GM12878 (cell line): ENCODE measurements at regions not wholly inside any gene's neighbourhood (a gene's known extent, or its start where the extent isn't known, plus 50 kb on each side); places are given as distances from the start of the nearest gene placed in this dataset.

ENCODE experiments used
- CEBPB ChIP-seq, 2 experiments: fragments of 150-350 bp in 1 of 2; IDR thresholded peaks; 2 replicates each; pipeline ENCODE4 v1.6.1; 2012 to 2014; ENCODE audit warnings: low read depth in 2 of 2, low read length in 2 of 2, borderline replicate concordance in 1 of 2, inconsistent platforms in 1 of 2
- GABPA ChIP-seq: IDR thresholded peaks from 2 replicates; pipeline ENCODE4 v1.6.1; 2014; ENCODE audit warnings: antibody characterized with exemption, low read depth, mild to moderate bottlenecking, inconsistent platforms
- SMC3 ChIP-seq: IDR thresholded peaks from 2 replicates; pipeline ENCODE4 v1.6.1; 2011; ENCODE audit warnings: low read length, improper control_type of control experiment, borderline replicate concordance
- TCF3 ChIP-seq: IDR thresholded peaks from 2 replicates; pipeline ENCODE4 v1.6.1; 2012; ENCODE audit warnings: low read depth, mild to moderate bottlenecking, low read length, borderline replicate concordance; ENCODE audit not compliant: insufficient read depth
- ZBED1 ChIP-seq: IDR thresholded peaks from 2 replicates; pipeline ENCODE4 v1.6.1; 2016; ENCODE audit warnings: borderline replicate concordance
- ZNF217 ChIP-seq: fragments of 450-650 bp; IDR thresholded peaks from 2 replicates; pipeline ENCODE4 v1.6.1; 2017; ENCODE audit warnings: antibody characterized with exemption, mild to moderate bottlenecking
- TF ChIP-seq, protein P1 (sequence below): fragments of 450-650 bp; formaldehyde crosslinking; IDR thresholded peaks from 2 replicates; pipeline ENCODE4 v1.4.0; 2020; ENCODE audit warnings: mild to moderate bottlenecking, moderate library complexity
- TF ChIP-seq, protein P2 (sequence below): fragments of 450-650 bp; IDR thresholded peaks from 2 replicates; pipeline ENCODE4 v1.6.1; 2016; ENCODE audit warnings: mild to moderate bottlenecking
- TF ChIP-seq, protein P3 (sequence below): IDR thresholded peaks from 2 replicates; pipeline ENCODE4 v1.6.1; 2012; ENCODE audit warnings: low read depth, low read length, improper control_type of control experiment

DNA sequence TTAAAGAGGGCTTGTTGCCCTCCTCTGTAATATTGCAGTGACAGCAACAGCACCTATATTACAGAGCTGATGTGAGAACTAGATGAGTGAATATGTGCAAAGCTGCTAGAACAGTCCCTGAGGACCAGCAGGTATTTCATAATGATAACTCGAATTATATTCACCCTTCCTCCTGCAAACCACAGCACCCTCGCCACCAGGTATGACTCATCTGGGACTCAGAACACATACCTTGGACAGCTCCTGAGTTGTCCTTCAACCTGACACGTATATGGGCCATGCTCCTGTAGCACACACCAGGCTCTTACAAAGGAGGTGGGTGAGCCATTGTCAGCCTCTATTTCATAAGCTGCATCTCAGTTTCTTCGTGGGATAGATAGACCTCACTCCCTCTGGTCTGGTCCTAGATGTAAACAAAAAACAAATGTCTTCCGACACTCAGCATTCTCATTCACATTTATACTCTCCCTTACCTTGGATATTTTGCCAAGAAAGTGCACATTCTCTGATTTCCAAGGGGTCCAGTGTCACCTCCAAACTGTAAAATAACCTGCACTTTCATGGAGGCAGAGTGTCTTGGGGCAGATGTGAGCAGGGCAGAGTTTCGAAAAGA is 124.5 kb downstream of the TLE3 start (continued):
- TF ChIP-seq, protein P1, sequence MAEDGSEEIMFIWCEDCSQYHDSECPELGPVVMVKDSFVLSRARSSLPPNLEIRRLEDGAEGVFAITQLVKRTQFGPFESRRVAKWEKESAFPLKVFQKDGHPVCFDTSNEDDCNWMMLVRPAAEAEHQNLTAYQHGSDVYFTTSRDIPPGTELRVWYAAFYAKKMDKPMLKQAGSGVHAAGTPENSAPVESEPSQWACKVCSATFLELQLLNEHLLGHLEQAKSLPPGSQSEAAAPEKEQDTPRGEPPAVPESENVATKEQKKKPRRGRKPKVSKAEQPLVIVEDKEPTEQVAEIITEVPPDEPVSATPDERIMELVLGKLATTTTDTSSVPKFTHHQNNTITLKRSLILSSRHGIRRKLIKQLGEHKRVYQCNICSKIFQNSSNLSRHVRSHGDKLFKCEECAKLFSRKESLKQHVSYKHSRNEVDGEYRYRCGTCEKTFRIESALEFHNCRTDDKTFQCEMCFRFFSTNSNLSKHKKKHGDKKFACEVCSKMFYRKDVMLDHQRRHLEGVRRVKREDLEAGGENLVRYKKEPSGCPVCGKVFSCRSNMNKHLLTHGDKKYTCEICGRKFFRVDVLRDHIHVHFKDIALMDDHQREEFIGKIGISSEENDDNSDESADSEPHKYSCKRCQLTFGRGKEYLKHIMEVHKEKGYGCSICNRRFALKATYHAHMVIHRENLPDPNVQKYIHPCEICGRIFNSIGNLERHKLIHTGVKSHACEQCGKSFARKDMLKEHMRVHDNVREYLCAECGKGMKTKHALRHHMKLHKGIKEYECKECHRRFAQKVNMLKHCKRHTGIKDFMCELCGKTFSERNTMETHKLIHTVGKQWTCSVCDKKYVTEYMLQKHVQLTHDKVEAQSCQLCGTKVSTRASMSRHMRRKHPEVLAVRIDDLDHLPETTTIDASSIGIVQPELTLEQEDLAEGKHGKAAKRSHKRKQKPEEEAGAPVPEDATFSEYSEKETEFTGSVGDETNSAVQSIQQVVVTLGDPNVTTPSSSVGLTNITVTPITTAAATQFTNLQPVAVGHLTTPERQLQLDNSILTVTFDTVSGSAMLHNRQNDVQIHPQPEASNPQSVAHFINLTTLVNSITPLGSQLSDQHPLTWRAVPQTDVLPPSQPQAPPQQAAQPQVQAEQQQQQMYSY (CRISPR knock-in tag), result no peak
- TF ChIP-seq TCF3 (no peak), CEBPB (IDR thresholded peaks at IDR 0.05; ENCODE audit: borderline replicate concordance in 1 of 2, low read depth in 2 of 2, low read length in 2 of 2) (no peak), ZNF217 (no peak), SMC3 (no peak), ZBED1 (no peak), GABPA (no peak)
- TF ChIP-seq, protein P2, sequence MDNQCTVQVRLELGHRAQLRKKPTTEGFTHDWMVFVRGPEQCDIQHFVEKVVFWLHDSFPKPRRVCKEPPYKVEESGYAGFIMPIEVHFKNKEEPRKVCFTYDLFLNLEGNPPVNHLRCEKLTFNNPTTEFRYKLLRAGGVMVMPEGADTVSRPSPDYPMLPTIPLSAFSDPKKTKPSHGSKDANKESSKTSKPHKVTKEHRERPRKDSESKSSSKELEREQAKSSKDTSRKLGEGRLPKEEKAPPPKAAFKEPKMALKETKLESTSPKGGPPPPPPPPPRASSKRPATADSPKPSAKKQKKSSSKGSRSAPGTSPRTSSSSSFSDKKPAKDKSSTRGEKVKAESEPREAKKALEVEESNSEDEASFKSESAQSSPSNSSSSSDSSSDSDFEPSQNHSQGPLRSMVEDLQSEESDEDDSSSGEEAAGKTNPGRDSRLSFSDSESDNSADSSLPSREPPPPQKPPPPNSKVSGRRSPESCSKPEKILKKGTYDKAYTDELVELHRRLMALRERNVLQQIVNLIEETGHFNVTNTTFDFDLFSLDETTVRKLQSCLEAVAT, result no peak
- TF ChIP-seq, protein P3, sequence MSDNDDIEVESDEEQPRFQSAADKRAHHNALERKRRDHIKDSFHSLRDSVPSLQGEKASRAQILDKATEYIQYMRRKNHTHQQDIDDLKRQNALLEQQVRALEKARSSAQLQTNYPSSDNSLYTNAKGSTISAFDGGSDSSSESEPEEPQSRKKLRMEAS, result no peak
